Activated CD4-positive, alpha-beta T cell treated with anti-CD3 and anti-CD28 coated beads for 36 hours (primary cell): ENCODE measurements at regions not wholly inside any gene's neighbourhood (a gene's known extent, or its start where the extent isn't known, plus 50 kb on each side); places are given as distances from the start of the nearest gene placed in this dataset.

Experiments used
- ATAC-seq: fragments of 200-7000 bp; cut with Tn5 transposase; one replicate; pipeline ENCODE4 v1.10.0; 2021; ENCODE audit warnings: mild to moderate bottlenecking, moderate library complexity
- CTCF ChIA-PET: fragments of 350-600 bp; sonication (Branson Sonifier 250); formaldehyde crosslinking; loops from one replicate; lab custom pipeline; 2021; ENCODE audit warnings: antibody characterized with exemption; lab: Charles Lee
- POLR2A ChIA-PET: fragments of 350-600 bp; sonication (Branson Sonifier 250); formaldehyde crosslinking; loops from one replicate; lab custom pipeline; 2021; ENCODE audit warnings: antibody characterized with exemption, inconsistent platforms; lab: Charles Lee
- DNase-seq: peaks from one replicate; pipeline ENCODE4 v3.0.0-alpha.2; 2020
- H3K27ac Mint-ChIP-seq: one replicate; pipeline ENCODE4 v1.8.0; 2021; ENCODE audit warnings: mixed read lengths
- H3K27me3 Mint-ChIP-seq: one replicate; pipeline ENCODE4 v1.8.0; 2021; ENCODE audit warnings: mixed read lengths
- H3K36me3 Mint-ChIP-seq: one replicate; pipeline ENCODE4 v1.8.0; 2021; ENCODE audit warnings: low read depth, mixed read lengths
- H3K4me1 Mint-ChIP-seq: one replicate; pipeline ENCODE4 v1.8.0; 2021; ENCODE audit warnings: mixed read lengths
- H3K4me3 Mint-ChIP-seq: one replicate; pipeline ENCODE4 v1.8.0; 2021; ENCODE audit warnings: mild to moderate bottlenecking, moderate library complexity, mixed read lengths
- H3K9me3 Mint-ChIP-seq: one replicate; pipeline ENCODE4 v1.8.0; 2021; ENCODE audit warnings: low read depth, mixed read lengths
- intact Hi-C, 2 experiments: fragments of 100-400 bp; cut with DNase I in 1 of 2; cut with micrococcal nuclease in 1 of 2; formaldehyde crosslinking; loops; one replicate each; pipeline versions ENCODE4 v1.14.2 to v1.15.1; 2022 to 2024; cut with DNase I, micrococcal nuclease

DNA sequence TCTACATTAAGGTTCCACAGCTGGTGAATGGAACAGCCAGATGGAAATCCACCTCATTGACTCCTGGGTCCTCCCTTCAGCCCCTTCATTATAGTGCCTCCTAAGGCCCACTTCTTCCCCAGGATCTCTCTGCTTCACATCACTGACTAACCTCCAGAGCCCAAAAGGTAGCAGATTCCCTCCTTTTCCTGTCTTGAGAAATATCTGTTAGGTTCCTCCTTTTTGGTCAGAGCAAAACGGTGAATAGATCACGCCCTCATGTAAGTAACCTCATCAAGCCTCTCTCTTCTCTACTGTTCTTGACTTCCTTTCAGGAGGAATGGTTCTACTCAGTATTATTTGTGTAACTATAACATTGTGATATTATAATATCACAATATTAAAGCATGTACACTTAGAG is 155.0 kb upstream of the SRD5A2 start:
- DNase-seq (no peak), ATAC-seq (no peak)
- Mint-ChIP-seq H3K27ac (no peak overlapping the region), H3K4me3 (no peak overlapping the region), H3K4me1 (no peaks in the 10 kb centered on the region), H3K9me3 (peaks cover 1% of the 10 kb centered on the region), H3K36me3 (no peaks in the 10 kb centered on the region), H3K27me3 (no peaks in the 10 kb centered on the region)
- ChIA-PET POLR2A (no interaction called here), CTCF (no interaction called here)
- intact Hi-C loops, result no loop called here

DNA sequence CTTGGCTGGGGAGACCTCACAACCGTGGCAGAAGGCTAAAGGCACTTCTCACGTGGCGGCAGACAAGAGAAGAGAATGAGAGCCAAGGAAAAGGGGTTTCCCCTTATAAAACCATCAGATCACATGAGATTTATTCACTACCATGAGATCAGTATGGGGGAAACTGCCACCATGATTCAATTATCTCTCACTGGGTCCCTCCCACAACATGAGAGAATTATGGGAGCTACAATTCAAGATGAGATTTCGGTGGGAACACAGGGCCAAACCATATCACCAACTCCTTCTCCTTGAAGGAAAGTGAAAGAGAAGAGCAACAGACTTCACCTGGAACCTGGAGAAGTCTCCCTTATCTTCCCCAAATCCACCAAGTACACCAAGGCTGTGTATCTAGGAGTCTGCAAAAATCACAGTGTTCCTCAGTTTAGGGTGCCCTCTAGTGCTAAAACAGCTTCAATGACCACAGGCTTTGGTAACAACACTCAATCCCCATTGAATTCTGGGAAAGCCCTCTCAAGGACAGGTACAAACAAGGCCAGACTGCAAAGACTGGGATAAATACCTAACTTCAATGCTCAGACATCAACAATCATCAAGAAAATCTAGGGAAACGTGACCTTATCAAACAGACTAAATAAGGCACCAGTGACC is 148.8 kb upstream of the SRD5A2 start:
- Mint-ChIP-seq H3K4me1 (no peaks in the 10 kb centered on the region), H3K27me3 (peaks cover 5% of the 10 kb centered on the region), H3K4me3 (no peak overlapping the region), H3K9me3 (peaks cover 1% of the 10 kb centered on the region), H3K36me3 (no peaks in the 10 kb centered on the region), H3K27ac (no peak overlapping the region)
- CTCF ChIA-PET, result interaction anchor here (1.1 kb wide), 1 partner anchor 21 kb away, joined by 3 read pairs; no protein-coding TSS in a partner anchor
- ATAC-seq (no peak), DNase-seq (no peak)
- POLR2A ChIA-PET, result no interaction called here
- intact Hi-C loops, result no loop called here

DNA sequence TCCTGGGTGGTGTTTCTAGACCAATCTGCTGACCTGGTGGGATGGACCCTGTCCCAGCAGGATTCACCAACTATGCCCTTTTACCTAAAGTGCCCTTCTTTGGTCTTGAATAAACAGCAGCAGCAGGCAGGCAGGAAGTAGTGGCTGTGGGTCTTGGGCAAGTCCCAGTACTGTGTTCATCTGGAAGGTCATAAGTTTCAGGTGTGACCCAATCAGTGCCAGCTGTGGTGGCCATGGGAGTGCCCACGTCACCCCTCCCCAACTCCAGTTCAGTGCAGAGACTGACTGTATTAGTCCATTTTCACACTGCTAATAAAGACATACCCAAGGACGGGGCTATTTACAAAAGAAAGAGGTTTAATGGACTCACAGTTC is 148.3 kb upstream of the SRD5A2 start:
- DNase-seq (no peak), ATAC-seq (no peak)
- ChIA-PET POLR2A (no interaction called here), CTCF (interaction anchor here (1.1 kb wide), 1 partner anchor 21 kb away, joined by 3 read pairs; no protein-coding TSS in a partner anchor)
- Mint-ChIP-seq H3K4me1 (no peaks in the 10 kb centered on the region), H3K27me3 (peaks cover 5% of the 10 kb centered on the region), H3K27ac (no peak overlapping the region), H3K4me3 (no peak overlapping the region), H3K36me3 (no peaks in the 10 kb centered on the region), H3K9me3 (peaks cover 1% of the 10 kb centered on the region)
- intact Hi-C loops, result no loop called here

DNA sequence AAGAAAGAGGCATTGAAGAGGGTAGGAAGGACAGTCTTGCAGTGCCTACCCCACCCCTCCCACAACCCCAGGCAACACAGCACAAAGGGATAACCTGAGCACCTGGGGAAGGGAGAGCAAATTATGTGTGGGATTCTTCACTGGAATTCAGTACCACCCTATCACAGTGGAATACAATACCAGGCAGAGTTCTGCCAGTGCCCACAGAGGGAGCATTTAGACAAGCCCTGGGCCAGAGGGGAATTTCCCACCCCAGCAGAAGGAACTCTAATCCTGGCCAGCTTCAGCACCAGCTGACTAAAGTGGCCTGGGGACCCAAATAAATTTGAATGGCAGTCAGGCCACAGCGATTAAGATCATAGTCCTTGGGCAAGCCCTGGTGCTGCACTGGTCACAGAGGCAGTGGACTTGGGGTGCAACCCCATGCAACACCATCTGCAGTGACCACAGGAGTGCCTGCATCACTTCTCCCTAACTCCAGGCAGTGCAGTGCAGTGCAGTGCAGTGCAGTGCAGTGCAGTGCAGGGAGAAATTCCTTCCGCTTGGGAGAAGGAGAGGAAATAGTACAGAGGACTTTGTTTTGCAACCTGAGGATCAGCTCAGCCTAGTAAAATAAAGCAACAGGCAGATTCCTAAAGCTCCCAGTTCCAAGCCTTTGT is 147.8 kb upstream of the SRD5A2 start:
- H3K4me3 Mint-ChIP-seq, result no peak overlapping the region

DNA sequence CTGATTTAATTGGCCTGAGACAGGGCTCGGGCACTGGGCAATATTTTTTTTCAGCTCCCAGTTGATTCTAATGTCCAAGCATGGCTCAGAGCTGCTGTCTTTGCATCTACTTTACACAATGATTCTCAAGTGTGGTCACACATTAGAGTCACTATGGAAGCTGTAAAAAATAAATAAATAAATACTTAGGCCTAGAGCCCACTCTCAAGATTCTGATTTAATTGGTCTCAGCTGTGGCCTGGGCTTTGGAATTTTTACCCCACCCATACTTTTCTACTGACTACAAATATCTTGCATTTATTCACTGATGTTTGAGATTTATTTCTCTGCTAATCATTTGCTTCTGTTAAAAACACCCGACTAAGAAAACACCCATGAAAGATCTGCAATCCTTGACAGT is 145.7 kb upstream of the SRD5A2 start:
- ChIA-PET POLR2A (no interaction called here), CTCF (no interaction called here)
- intact Hi-C loops, result no loop called here
- peaks cover 4% of the 10 kb centered on the region for H3K9me3 Mint-ChIP-seq
- no peaks in the 10 kb centered on the region for H3K36me3 Mint-ChIP-seq
- no peaks in the 10 kb centered on the region for H3K4me1 Mint-ChIP-seq
- DNase-seq (no peak), ATAC-seq (no peak)
- no peak overlapping the region for H3K4me3 Mint-ChIP-seq
- peaks cover 5% of the 10 kb centered on the region for H3K27me3 Mint-ChIP-seq
- H3K27ac Mint-ChIP-seq, result no peak overlapping the region

More for the DNA sequence above, 147.8 kb upstream of the SRD5A2 start:
- H3K36me3 Mint-ChIP-seq, result no peaks in the 10 kb centered on the region
- ATAC-seq (no peak), DNase-seq (no peak)
- CTCF ChIA-PET, result no interaction called here
- intact Hi-C loops, result no loop called here
- POLR2A ChIA-PET, result no interaction called here
- peaks cover 1% of the 10 kb centered on the region for H3K9me3 Mint-ChIP-seq
- peaks cover 5% of the 10 kb centered on the region for H3K27me3 Mint-ChIP-seq
- no peak overlapping the region for H3K27ac Mint-ChIP-seq
- no peaks in the 10 kb centered on the region for H3K4me1 Mint-ChIP-seq

DNA sequence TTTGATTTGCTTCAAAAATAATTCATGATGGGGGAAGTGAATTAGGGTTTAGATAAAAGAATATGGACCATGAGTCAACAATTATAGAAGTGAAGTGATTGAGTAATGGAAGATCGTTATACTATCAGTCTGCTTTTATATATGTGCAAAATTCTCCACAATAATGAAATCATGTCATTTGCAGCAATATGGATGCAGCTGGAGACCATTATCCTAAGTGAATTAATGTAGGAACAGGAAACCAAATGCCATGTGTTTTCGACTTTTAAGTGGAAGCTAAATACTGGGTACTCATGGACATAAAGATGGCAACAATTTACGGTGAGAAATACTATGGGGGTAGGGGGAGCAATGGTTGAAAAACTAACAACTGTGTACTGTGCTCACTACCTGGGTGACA is 144.7 kb upstream of the SRD5A2 start:
- CTCF ChIA-PET, result interaction anchor here (0.6 kb wide), 1 partner anchor 91 kb away, joined by 3 read pairs; no protein-coding TSS in a partner anchor
- H3K4me3 Mint-ChIP-seq, result no peak overlapping the region
- no peaks in the 10 kb centered on the region for H3K36me3 Mint-ChIP-seq
- H3K27ac Mint-ChIP-seq, result no peak overlapping the region
- intact Hi-C loops, result no loop called here
- no peak for ATAC-seq
- H3K9me3 Mint-ChIP-seq, result peaks cover 6% of the 10 kb centered on the region
- no peaks in the 10 kb centered on the region for H3K4me1 Mint-ChIP-seq
- peaks cover 5% of the 10 kb centered on the region for H3K27me3 Mint-ChIP-seq
- POLR2A ChIA-PET, result no interaction called here
- DNase-seq, result no peak

DNA sequence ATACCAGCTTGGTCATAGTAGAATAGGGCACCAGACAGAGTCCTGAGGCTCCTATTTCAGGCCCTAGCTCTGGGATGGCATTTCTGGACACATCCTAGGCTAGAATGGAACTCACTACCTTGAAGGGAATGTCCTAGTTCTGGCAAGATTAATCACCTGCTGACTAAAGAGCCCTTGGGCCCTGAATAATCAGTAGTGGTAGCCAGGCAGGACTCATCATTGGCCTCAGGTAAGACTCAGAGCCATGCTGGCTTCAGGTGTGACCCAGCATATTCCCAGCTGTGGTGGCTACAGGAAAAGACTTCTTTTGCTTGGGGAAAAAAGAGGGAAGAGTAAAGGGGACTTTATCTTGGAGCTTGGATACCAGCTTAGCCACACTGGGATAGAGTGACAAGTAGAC is 131.0 kb upstream of the SRD5A2 start:
- CTCF ChIA-PET, result interaction anchor here (0.6 kb wide), 1 partner anchor 9 kb away, joined by 3 read pairs; no protein-coding TSS in a partner anchor
- POLR2A ChIA-PET, result no interaction called here
- Mint-ChIP-seq H3K9me3 (peaks cover 2% of the 10 kb centered on the region), H3K27me3 (peaks cover 2% of the 10 kb centered on the region), H3K27ac (no peak overlapping the region), H3K36me3 (no peaks in the 10 kb centered on the region), H3K4me3 (no peak overlapping the region), H3K4me1 (no peaks in the 10 kb centered on the region)
- no peak for DNase-seq
- ATAC-seq, result no peak
- intact Hi-C loops, result no loop called here

DNA sequence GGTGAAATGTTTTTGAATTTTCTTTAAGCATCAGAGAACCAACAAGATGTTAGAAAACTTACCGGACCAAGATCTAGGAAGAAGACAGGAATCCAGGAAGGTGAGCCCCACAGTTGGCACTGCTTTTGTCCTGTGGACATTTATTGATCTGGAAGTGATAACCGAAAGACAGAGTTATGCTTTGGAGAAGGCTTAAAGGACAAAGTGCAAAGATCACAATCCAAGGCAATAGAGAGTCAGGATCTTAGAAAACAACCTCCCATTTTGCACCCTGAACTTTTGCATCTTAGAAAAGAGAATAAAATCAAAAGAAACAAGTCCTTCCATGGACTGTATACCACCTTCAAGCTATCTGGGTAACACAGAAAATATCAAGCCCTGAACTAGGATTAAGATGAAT is 129.4 kb upstream of the SRD5A2 start:
- H3K36me3 Mint-ChIP-seq, result no peaks in the 10 kb centered on the region
- ChIA-PET CTCF (interaction anchor here (1.1 kb wide), 1 partner anchor 9 kb away, joined by 3 read pairs; no protein-coding TSS in a partner anchor), POLR2A (no interaction called here)
- no peak overlapping the region for H3K27ac Mint-ChIP-seq
- no peaks in the 10 kb centered on the region for H3K4me1 Mint-ChIP-seq
- no peak for ATAC-seq
- no peak overlapping the region for H3K4me3 Mint-ChIP-seq
- peaks cover 2% of the 10 kb centered on the region for H3K9me3 Mint-ChIP-seq
- intact Hi-C loops, result no loop called here
- no peak for DNase-seq
- H3K27me3 Mint-ChIP-seq, result peaks cover 2% of the 10 kb centered on the region

DNA sequence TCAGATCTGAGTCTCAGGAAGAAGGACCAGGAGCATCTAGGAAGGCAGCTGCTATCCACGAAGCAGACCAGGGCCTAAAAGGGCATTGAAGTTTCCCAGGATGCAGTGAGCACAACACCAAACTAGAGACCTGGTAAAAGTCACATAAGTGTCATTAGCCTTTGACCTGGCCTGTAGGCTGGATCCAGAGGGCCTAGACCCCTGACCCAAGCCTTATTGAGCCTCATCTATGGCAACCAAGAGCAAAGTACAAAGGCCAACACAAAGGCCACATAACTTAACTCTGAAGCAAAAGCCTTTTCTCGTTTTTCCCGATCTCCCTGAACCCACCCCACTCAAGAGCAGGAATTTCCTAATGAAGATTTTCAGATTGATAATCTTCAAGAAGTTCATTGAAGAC is 127.3 kb upstream of the SRD5A2 start:
- no peak for ATAC-seq
- H3K27me3 Mint-ChIP-seq, result no peaks in the 10 kb centered on the region
- no peaks in the 10 kb centered on the region for H3K36me3 Mint-ChIP-seq
- no peaks in the 10 kb centered on the region for H3K9me3 Mint-ChIP-seq
- ChIA-PET CTCF (interaction anchor here (1.1 kb wide), 1 partner anchor 22 kb away, joined by 3 read pairs; no protein-coding TSS in a partner anchor), POLR2A (no interaction called here)
- intact Hi-C loops, result no loop called here
- no peak overlapping the region for H3K4me3 Mint-ChIP-seq
- no peaks in the 10 kb centered on the region for H3K4me1 Mint-ChIP-seq
- DNase-seq, result no peak
- H3K27ac Mint-ChIP-seq, result no peak overlapping the region

DNA sequence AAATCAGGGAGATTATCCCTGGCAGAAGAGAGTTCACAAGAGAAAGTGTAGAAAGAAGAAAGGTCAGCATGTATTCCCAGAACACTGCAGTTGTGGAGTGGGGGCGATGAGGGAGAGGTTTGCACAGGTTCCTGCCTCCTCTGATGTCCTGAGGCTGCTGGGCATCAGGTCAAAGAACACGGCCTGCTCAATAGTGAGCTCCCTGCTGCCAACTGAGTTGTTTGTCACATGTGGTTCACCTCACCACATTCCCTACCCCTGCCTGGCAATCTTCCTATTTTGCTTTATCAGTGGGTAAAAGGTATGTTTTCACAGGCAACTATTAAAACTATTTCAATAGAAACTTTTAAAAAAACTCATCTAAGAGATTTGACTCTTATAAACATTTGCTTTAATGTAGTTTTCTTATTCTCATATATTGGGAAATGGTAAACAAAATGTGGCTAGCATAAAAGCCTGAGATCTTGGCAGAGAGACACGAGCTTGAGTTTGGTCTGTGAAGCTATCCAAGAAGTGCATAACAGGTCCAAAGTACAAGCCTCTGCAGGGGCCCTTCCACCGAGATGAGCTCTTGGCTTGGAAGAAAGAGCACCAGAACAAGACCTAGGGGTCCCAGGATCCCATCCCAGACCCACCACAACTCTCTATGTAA is 123.9 kb upstream of the SRD5A2 start:
- H3K27me3 Mint-ChIP-seq, result no peaks in the 10 kb centered on the region
- no peaks in the 10 kb centered on the region for H3K36me3 Mint-ChIP-seq
- no peak for DNase-seq
- no peaks in the 10 kb centered on the region for H3K4me1 Mint-ChIP-seq
- H3K9me3 Mint-ChIP-seq, result peaks cover 9% of the 10 kb centered on the region
- no peak for ATAC-seq
- POLR2A ChIA-PET, result no interaction called here
- no peak overlapping the region for H3K27ac Mint-ChIP-seq
- H3K4me3 Mint-ChIP-seq, result no peak overlapping the region
- CTCF ChIA-PET, result interaction anchor here (1.5 kb wide), 1 partner anchor 19 kb away, joined by 3 read pairs; no protein-coding TSS in a partner anchor
- intact Hi-C loops, result no loop called here

DNA sequence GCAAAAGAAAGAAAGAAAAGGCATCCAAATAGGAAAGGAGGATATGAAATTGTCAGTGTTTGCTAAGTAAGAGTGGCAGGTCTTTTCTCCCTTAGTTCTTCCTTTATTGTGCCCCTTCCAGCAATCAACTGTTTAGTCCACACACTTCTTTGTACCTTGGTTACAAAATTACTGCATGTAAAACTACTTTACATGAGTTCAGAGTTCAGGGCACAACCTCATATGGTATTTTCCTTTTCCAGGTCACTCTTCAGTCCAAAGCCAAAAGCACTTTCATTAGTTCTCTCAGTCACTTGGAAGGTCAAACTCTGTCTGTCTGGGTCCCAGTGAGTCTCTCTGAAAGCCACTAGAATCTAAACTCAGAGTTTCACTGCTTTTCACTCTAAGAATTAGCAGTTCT is 122.5 kb upstream of the SRD5A2 start:
- Mint-ChIP-seq H3K27ac (no peak overlapping the region), H3K4me1 (no peaks in the 10 kb centered on the region), H3K27me3 (peaks cover 4% of the 10 kb centered on the region), H3K4me3 (no peak overlapping the region), H3K36me3 (peaks cover 4% of the 10 kb centered on the region), H3K9me3 (peaks cover 20% of the 10 kb centered on the region)
- ChIA-PET POLR2A (no interaction called here), CTCF (no interaction called here)
- ATAC-seq, result no peak
- no peak for DNase-seq
- intact Hi-C loops, result no loop called here

DNA sequence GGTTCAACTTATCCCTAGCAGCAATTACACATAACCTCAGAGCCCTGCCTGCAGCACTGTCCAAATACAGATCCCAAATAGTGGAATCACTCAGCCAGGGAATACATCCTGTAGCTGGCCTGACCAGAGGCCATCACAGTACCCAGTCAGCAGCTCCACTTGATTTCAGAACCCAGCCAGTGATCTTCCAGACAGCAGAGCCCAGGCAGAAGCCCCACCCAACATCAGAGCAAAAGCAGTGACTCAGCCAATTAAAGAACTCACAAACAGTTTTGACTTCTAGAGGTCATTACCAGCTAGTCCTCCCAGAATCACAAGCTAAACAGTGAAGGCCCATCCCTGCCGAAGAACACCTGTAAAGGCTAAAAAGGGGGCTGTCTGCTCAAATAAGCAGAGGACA is 118.0 kb upstream of the SRD5A2 start:
- Mint-ChIP-seq H3K27ac (no peak overlapping the region), H3K4me3 (no peak overlapping the region), H3K4me1 (no peaks in the 10 kb centered on the region), H3K27me3 (peaks cover 8% of the 10 kb centered on the region), H3K9me3 (peaks cover 47% of the 10 kb centered on the region), H3K36me3 (peaks cover 11% of the 10 kb centered on the region)
- intact Hi-C loops, result no loop called here
- POLR2A ChIA-PET, result no interaction called here
- ATAC-seq (no peak), DNase-seq (no peak)
- CTCF ChIA-PET, result no interaction called here
